WTC11 (cell line): ENCODE measurements at regions not wholly inside any gene's neighbourhood (a gene's known extent, or its start where the extent isn't known, plus 50 kb on each side); places are given as distances from the start of the nearest gene placed in this dataset.

Source experiments
- ATAC-seq: fragments of 200-7000 bp; cut with Tn5 transposase; 2 replicates; pipeline ENCODE4 v1.10.0; 2021; ENCODE audit warnings: mild to moderate bottlenecking, moderate library complexity
- CTCF ChIA-PET: fragments of 300-600 bp; sonication (Branson Sonifier 250); formaldehyde crosslinking; loops from one replicate; lab custom pipeline; 2021; ENCODE audit warnings: antibody characterized with exemption; lab: Charles Lee
- POLR2A ChIA-PET: fragments of 350-600 bp; sonication (Branson Sonifier 250); formaldehyde crosslinking; loops from one replicate; lab custom pipeline; 2021; ENCODE audit warnings: antibody characterized with exemption; lab: Charles Lee
- DNase-seq: peaks from one replicate; pipeline ENCODE4 v3.0.0; 2021; ENCODE audit warnings: low spot score
- H3K27ac Mint-ChIP-seq: 2 replicates; pipeline ENCODE4 v1.8.0; 2021; ENCODE audit warnings: mixed read lengths
- H3K27me3 Mint-ChIP-seq: 2 replicates; pipeline ENCODE4 v1.8.0; 2021; ENCODE audit warnings: low read depth, mild to moderate bottlenecking, moderate library complexity, mixed read lengths
- H3K36me3 Mint-ChIP-seq: 2 replicates; pipeline ENCODE4 v1.8.0; 2021; ENCODE audit warnings: mixed read lengths
- H3K4me1 Mint-ChIP-seq: 2 replicates; pipeline ENCODE4 v1.8.0; 2022; ENCODE audit warnings: mixed read lengths
- H3K4me3 Mint-ChIP-seq: 2 replicates; pipeline ENCODE4 v1.8.0; 2021; ENCODE audit warnings: mild to moderate bottlenecking, moderate library complexity, mixed read lengths
- H3K9me3 Mint-ChIP-seq: 2 replicates; pipeline ENCODE4 v1.8.0; 2021; ENCODE audit warnings: mixed read lengths
- AFF4 ChIP-seq: sonication (generic); formaldehyde crosslinking; IDR thresholded peaks from 2 replicates; pipeline ENCODE4 v1.8.1; 2023; ENCODE audit warnings: mild to moderate bottlenecking, missing genetic modification reagents, borderline replicate concordance
- ARID4B ChIP-seq: sonication (generic); formaldehyde crosslinking; IDR thresholded peaks from 2 replicates; pipeline ENCODE4 v1.8.0; 2023; ENCODE audit warnings: missing genetic modification reagents, mild to moderate bottlenecking, borderline replicate concordance
- ATF3 ChIP-seq: sonication (generic); formaldehyde crosslinking; conservative IDR thresholded peaks from 2 replicates; pipeline ENCODE4 v1.8.1; 2022; ENCODE audit warnings: mild to moderate bottlenecking, missing genetic modification reagents
- ATF6 ChIP-seq: sonication (generic); formaldehyde crosslinking; IDR thresholded peaks from 2 replicates; pipeline ENCODE4 v1.8.1; 2023; ENCODE audit warnings: mild to moderate bottlenecking, missing genetic modification reagents
- EMX1 ChIP-seq: fragments of 250-450 bp; sonication (Bioruptor Pico); IDR thresholded peaks from 2 replicates; pipeline ENCODE4 v1.8.0; 2021; ENCODE audit warnings: mild to moderate bottlenecking
- ERG ChIP-seq: fragments of 250-450 bp; sonication (Bioruptor Pico); IDR thresholded peaks from 2 replicates; pipeline ENCODE4 v1.8.0; 2021; ENCODE audit warnings: mild to moderate bottlenecking
- FOXK1 ChIP-seq: sonication (generic); formaldehyde crosslinking; IDR thresholded peaks from 2 replicates; pipeline ENCODE4 v1.8.0; 2022; ENCODE audit warnings: mild to moderate bottlenecking, moderate library complexity, missing genetic modification reagents
- MYBL2 ChIP-seq: sonication (generic); formaldehyde crosslinking; IDR thresholded peaks from 2 replicates; pipeline ENCODE4 v1.8.1; 2023; ENCODE audit warnings: mild to moderate bottlenecking, moderate library complexity, missing genetic modification reagents
- NFATC4 ChIP-seq: fragments of 250-450 bp; sonication (Bioruptor Pico); IDR thresholded peaks from 2 replicates; pipeline ENCODE4 v1.9.0; 2021; ENCODE audit warnings: mild to moderate bottlenecking
- NFYB ChIP-seq: sonication (generic); formaldehyde crosslinking; conservative IDR thresholded peaks from 2 replicates; pipeline ENCODE4 v1.8.0; 2022; ENCODE audit warnings: low read depth, missing genetic modification reagents
- PRDM15 ChIP-seq: sonication (generic); formaldehyde crosslinking; IDR thresholded peaks from 2 replicates; pipeline ENCODE4 v1.8.0; 2022; ENCODE audit warnings: missing genetic modification reagents
- SMAD3 ChIP-seq: sonication (generic); formaldehyde crosslinking; IDR thresholded peaks from 2 replicates; pipeline ENCODE4 v1.8.0; 2022; ENCODE audit warnings: missing genetic modification reagents, mild to moderate bottlenecking, borderline replicate concordance
- SMAD4 ChIP-seq: sonication (generic); formaldehyde crosslinking; IDR thresholded peaks from 2 replicates; pipeline ENCODE4 v1.8.0; 2022; ENCODE audit warnings: mild to moderate bottlenecking, missing genetic modification reagents
- SOX15 ChIP-seq: fragments of 250-450 bp; sonication (Bioruptor Pico); IDR thresholded peaks from 2 replicates; pipeline ENCODE4 v1.9.0; 2021; ENCODE audit warnings: mild to moderate bottlenecking
- SP1 ChIP-seq: sonication (generic); formaldehyde crosslinking; conservative IDR thresholded peaks from 2 replicates; pipeline ENCODE4 v1.8.1; 2022; ENCODE audit warnings: missing genetic modification reagents
- TCF7 ChIP-seq: sonication (generic); formaldehyde crosslinking; IDR thresholded peaks from 2 replicates; pipeline ENCODE4 v1.8.0; 2022; ENCODE audit warnings: mild to moderate bottlenecking, low read depth, missing genetic modification reagents, moderate library complexity
- TEAD4 ChIP-seq: sonication (generic); formaldehyde crosslinking; IDR thresholded peaks from 2 replicates; pipeline ENCODE4 v1.8.0; 2022; ENCODE audit warnings: mild to moderate bottlenecking, missing genetic modification reagents

- no peak for TF ChIP-seq AFF4 (CRISPR knock-in tag)
- TF ChIP-seq SMAD3 (CRISPR knock-in tag) = no peak
- TF ChIP-seq FOXK1 (CRISPR knock-in tag) = no peak
These were observed 609.2 kb upstream of the FOXG1 start (continued) for GRCh38 chr14:28157289-28157869.

- CTCF ChIA-PET = no interaction called here
- H3K4me1 Mint-ChIP-seq = no peaks in the 10 kb centered on the region
- POLR2A ChIA-PET = no interaction called here
- no peaks in the 10 kb centered on the region for H3K9me3 Mint-ChIP-seq
- DNase-seq = no peak
- no peak overlapping the region for H3K4me3 Mint-ChIP-seq
- H3K27ac Mint-ChIP-seq = no peak overlapping the region
- no peaks in the 10 kb centered on the region for H3K27me3 Mint-ChIP-seq
- no peaks in the 10 kb centered on the region for H3K36me3 Mint-ChIP-seq
- ATAC-seq = peak; percentile 61; the same call in 1 of the 2 replicates
- TF ChIP-seq PRDM15 (CRISPR knock-in tag) (no peak), NFATC4 (CRISPR knock-in tag) (no peak), SP1 (CRISPR knock-in tag) (no peak), SMAD4 (CRISPR knock-in tag) (no peak), NFYB (CRISPR knock-in tag) (no peak), EMX1 (CRISPR knock-in tag) (no peak), ATF3 (CRISPR knock-in tag) (no peak), ARID4B (CRISPR knock-in tag) (no peak), MYBL2 (CRISPR knock-in tag) (no peak), ATF6 (CRISPR knock-in tag) (no peak), SOX15 (no peak), TEAD4 (CRISPR knock-in tag) (no peak), TCF7 (CRISPR knock-in tag) (no peak), ERG (CRISPR knock-in tag) (no peak)
These were observed 608.4 kb upstream of the FOXG1 start for GRCh38 chr14:28157887-28158791.
